OCI-LY1 (cell line): ENCODE measurements at regions not wholly inside any gene's neighbourhood (a gene's known extent, or its start where the extent isn't known, plus 50 kb on each side); places are given as distances from the start of the nearest gene placed in this dataset.

ENCODE experiments used
- EZH2 ChIP-seq: fragments of 200-600 bp; sonication (generic), shearing (Covaris generic); IDR thresholded peaks from 2 replicates; pipeline ENCODE4 v1.8.0; 2017; ENCODE audit warnings: borderline replicate concordance, mixed run types, mild to moderate bottlenecking, antibody characterized with exemption, low read length, moderate library complexity, mixed read lengths
- TF ChIP-seq, protein P1 (sequence below): fragments of 200-600 bp; sonication (generic), shearing (Covaris generic); IDR thresholded peaks from 2 replicates; pipeline ENCODE4 v1.5.1; 2017; ENCODE audit warnings: mild to moderate bottlenecking, antibody characterized with exemption, low read length, moderate library complexity, mixed read lengths

DNA sequence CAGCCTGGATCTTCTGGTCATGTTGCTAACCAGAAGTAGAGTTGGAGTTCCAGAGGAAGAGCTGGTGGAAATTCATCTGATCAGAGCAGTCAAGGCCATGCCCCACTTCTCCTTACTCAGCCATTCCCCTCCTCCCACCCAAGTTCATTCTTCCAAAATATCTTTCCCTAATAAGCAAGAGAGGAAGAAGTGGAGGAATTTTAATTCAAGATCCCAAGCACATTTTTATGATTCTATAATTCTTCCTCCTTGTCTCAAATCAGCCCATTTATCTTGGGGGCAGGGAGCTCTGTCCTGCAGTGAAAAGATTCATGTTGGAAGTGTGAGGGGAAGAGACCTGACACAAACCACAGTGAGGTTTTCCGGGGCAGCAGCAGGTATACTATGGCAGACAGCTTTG, 85.0 kb upstream of the GALNT15 start:
- TF ChIP-seq, protein P1, sequence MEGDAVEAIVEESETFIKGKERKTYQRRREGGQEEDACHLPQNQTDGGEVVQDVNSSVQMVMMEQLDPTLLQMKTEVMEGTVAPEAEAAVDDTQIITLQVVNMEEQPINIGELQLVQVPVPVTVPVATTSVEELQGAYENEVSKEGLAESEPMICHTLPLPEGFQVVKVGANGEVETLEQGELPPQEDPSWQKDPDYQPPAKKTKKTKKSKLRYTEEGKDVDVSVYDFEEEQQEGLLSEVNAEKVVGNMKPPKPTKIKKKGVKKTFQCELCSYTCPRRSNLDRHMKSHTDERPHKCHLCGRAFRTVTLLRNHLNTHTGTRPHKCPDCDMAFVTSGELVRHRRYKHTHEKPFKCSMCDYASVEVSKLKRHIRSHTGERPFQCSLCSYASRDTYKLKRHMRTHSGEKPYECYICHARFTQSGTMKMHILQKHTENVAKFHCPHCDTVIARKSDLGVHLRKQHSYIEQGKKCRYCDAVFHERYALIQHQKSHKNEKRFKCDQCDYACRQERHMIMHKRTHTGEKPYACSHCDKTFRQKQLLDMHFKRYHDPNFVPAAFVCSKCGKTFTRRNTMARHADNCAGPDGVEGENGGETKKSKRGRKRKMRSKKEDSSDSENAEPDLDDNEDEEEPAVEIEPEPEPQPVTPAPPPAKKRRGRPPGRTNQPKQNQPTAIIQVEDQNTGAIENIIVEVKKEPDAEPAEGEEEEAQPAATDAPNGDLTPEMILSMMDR = no peak
- TF ChIP-seq EZH2 = no peak
